GM13976 (cell line): ENCODE measurements at regions not wholly inside any gene's neighbourhood (a gene's known extent, or its start where the extent isn't known, plus 50 kb on each side); places are given as distances from the start of the nearest gene placed in this dataset.
A peak's percentile ranks its signal among the peaks of the same experiment; 100 is the strongest.

Source experiments
- DNase-seq: peaks from one replicate; pipeline ENCODE4 v3.0.0; 2012; ENCODE audit warnings: low spot score
- CTCF ChIP-seq: IDR thresholded peaks from 2 replicates; pipeline ENCODE4 v1.5.1; 2012; ENCODE audit warnings: borderline replicate concordance, mild to moderate bottlenecking; ENCODE audit not compliant: insufficient read depth; ENCODE audit errors: extremely low read depth, missing control alignments, control extremely low read depth
- in situ Hi-C: fragments of 300-500 bp; cut with MboI; formaldehyde crosslinking; loops from one replicate; pipeline ENCODE4 v1.12.0; 2022; ENCODE audit warnings: low sequenced_read_pairs, mixed read lengths, inconsistent platforms; ENCODE audit not compliant: unreplicated experiment

DNA sequence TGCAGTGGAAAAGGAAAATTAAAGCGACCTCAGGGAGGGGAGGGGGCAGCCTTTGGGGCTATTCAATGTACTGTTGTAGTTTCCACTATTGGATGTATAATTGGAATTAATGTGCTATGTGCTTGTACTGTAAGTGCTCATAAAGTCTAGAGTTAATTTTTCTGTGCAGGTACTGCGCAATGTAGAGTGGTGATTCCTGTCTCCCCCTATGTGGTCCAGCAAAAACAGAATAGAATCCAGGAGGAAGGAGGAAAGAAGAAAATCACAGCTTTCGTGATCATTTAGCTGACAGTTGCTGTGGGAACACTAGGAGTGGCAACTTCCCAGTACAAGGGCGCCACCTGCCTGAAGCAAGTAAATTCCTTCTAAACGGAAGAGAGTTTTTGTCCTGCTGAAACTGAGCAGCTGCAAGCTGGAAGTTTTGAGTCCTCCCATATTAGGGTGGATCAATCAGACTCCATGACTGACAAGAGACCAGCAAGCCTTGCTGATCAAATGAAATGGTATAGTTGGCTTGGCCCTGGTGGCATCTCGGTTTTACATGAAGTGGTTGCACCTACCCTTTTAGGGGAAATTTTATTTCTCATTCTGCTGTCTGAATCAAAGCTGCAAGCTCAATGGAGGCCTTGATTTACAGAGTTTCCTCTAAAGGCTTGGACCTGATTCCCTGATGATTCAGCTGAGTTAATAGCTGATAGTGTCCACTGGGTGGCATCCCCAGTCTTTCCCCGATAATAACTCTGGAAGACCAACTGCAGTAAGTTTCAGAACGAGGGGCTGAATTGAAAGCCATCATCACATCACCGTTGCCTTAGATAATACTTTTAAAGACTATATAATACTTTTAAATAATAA is 299.8 kb downstream of the HGF start:
- DNase-seq: peak; percentile 11
- peak; percentile 57 for TF ChIP-seq CTCF
- in situ Hi-C loops: loop anchor here (25.0 kb wide), 1 partner anchor 783 kb away; no protein-coding TSS in a partner anchor

DNA sequence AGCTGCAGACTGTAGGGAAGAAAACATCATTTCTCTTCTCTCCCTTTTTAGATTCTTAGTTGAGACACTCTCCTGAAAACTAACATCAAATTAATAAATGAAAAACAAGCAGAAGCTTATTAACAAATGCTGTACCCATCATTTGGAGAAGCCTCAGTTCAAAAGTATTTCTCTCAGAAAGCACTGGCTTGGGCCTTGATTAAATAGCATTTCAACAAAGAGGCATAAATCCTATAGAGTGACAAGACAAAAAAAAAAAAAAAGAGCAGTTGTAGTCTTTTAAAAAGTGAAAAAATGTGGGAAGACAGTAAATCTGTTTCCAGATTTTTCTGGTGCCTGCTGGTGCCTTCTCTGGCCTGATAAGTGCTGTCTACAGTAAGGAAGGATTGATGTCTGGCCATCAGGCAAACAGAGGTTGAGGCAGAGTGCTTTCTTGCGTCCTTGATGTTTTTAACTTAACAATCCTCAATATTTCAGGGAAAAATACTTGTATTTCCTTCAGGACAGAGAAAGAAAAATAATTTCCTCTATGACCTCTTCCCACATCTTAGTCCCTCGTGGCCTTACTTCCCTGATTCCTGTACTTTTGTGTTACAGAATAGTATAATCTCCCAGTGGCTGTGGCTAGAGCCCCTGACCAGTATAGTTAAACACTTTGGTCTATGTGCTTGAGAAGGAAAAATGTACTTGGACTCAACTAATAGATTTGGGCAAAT is 300.5 kb downstream of the HGF start:
- no peak for TF ChIP-seq CTCF
- in situ Hi-C loops: loop anchor here (25.0 kb wide), 1 partner anchor 782 kb away; no protein-coding TSS in a partner anchor
- no peak for DNase-seq

DNA sequence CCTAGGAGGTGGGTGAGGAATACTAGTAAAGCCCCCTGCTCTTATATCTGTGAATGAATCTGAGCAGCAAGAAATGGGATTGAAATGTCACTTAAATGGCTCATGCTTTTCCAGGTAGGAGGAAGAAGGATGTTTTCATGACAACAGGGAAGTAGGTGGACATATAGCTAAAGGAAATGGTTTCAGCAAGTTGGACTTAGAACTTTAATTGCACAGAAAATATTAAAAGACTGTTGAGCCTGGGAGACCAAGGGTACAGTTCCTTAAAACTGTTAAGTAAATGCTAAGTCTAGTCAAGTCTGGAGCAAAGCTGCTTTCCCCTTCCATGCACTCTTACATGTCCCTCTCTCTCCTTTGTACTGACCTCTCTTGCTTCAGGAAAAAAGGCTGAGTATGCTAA is 301.3 kb downstream of the HGF start:
- no peak for DNase-seq
- in situ Hi-C loops: loop anchor here (25.0 kb wide), 1 partner anchor 781 kb away; no protein-coding TSS in a partner anchor
- TF ChIP-seq CTCF: no peak

DNA sequence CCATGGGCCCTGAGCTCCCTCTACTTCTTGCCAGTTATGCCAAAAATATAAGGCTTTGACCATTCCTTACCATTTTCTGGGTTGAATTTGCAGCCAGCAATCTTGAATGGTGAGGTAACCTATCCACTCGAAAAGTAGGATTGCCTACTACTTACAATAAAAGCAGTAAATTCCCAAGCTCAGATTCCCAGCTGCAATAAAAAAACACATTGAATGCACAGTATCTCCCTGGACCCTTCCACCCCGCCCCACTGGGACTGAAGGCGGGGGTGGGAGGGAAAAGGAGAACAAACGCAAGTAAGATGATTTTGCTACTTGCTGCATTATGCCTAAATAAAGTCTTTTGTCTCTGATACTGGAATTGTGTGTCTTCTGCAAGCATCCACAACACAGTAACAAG is 301.9 kb downstream of the HGF start:
- TF ChIP-seq CTCF: no peak
- in situ Hi-C loops: loop anchor here (25.0 kb wide), 1 partner anchor 781 kb away; no protein-coding TSS in a partner anchor
- DNase-seq: no peak

DNA sequence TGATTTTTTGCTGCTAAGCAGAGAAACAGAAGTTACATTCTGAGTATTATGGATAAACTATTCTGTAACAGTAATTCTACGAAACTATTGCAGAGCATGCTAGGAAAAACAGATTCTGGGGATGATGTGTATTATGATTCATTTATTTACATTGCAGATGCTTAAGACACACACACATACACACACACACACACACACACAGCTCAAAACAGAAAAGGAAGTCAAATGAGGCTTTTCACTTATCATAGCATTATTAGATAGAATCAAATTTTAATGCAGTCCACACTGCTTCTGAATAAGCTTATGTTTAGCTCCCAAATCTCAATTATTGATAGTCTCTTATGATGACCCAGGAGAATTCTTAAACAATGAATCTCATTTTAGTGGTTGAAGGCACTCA is 307.2 kb downstream of the HGF start:
- no peak for DNase-seq
- in situ Hi-C loops: loop anchor here (25.0 kb wide), 1 partner anchor 775 kb away; no protein-coding TSS in a partner anchor
- TF ChIP-seq CTCF: no peak

DNA sequence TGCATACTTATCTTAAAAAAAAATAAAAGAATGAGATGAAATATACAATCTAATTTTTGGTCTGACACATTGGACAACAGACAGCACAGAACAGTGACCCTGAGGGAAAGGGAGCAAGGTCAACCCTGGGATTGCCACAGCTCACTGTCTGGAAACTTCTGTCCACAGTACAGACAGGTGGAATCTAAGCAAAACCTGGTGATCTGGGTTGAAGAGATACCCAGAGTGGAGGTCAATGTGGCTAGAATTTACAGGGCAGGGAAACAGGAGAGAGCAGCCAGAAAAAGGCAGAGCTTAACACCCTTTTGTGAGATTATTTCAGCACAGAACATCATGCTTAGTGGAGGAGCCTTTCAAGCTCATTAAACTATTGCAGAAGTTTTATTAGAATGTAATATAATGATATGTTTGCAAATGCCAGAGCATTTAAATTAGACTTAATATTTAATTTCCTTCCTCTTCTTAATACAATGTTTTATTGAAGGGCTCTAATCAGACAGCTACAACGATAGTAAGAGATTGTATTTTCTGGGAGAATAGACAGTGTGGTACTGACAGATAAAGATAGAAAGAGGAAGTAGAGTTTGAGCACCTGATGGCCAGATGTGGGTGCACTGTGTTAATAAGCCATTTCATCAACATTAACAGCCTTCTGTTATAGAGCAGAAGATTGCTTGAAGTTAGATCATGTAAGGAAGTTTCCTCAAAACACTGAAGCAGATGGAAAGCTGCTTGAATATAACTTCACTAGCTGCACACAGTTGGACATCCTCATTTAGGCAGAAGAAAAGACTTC is 309.4 kb downstream of the HGF start:
- in situ Hi-C loops: loop anchor here (25.0 kb wide), 1 partner anchor 773 kb away; no protein-coding TSS in a partner anchor
- TF ChIP-seq CTCF: no peak
- no peak for DNase-seq
